GM18499 (cell line): ENCODE measurements at regions not wholly inside any gene's neighbourhood (a gene's known extent, or its start where the extent isn't known, plus 50 kb on each side); places are given as distances from the start of the nearest gene placed in this dataset.
A peak's percentile ranks its signal among the peaks of the same experiment; 100 is the strongest.

ENCODE experiments used
- ATAC-seq: cut with Tn5 transposase; IDR thresholded peaks from one replicate; pipeline ENCODE4 v1.9.1; 2021; ENCODE audit warnings: moderate number of reproducible peaks; ENCODE audit not compliant: insufficient read depth, unreplicated experiment

DNA sequence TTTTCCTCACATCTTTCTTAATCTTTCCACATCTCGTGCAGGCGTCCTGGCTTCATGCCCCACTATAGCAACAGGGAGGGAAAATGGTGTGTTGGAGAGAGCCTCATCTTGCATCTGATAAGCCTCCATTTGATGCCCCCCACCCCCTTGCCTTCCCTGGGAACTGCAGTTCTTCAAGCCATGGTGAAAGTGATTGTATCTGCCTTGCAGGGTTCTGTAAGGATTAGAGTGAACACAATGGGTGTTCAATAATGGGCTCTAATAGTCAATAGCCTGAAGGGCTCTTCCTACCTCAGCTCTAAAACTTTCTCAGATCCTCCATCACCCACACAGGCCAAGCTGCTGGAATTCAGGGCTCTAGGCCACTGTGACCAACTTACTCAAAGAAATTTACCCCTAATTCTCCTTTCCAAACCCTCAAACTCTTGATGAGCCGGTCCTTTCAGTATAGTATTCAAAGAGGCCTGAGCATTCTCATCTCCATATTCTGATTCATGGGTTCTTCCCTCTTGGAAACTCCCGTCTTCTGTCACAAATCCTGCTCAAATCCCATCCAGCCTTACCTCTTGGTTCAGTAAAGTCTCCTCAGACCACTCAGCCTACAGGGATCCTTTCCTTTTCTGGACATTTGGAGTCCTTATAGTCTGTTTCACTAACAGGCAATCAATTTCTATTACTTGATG, 128.3 kb upstream of the TRIM2 start:
- no peak for ATAC-seq

GRCh38 chr4:153076861-153077260, 127.4 kb upstream of the TRIM2 start:
- ATAC-seq: no peak

DNA sequence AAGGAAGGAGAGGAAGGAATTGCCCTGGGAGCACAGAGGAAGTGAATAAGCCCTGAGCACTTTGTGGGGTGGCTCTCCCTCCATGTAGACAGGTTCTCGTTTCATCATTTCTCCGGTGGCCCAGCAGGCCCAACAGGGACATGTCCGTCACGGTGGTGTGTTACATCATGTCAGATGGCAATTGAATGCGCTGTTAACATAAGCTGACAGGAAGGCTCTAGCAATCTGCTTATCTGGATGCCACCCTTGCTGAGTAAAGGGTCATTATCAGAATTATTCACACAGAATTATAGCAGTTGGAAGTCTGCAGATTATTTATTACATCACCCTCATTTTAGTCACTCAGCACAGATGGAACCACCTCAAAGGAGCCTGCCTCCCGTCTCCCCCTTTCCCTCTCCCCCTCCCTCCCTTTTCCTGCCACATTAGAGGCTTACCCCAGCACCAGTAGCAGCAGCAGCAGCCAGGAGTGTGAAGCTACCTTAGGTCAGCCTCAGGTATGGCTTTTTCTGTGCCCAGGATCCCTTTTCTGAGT, 124.3 kb upstream of the TRIM2 start:
- no peak for ATAC-seq

- no peak for ATAC-seq
These were observed 123.2 kb upstream of the TRIM2 start for GRCh38 chr4:153081006-153081580.

DNA sequence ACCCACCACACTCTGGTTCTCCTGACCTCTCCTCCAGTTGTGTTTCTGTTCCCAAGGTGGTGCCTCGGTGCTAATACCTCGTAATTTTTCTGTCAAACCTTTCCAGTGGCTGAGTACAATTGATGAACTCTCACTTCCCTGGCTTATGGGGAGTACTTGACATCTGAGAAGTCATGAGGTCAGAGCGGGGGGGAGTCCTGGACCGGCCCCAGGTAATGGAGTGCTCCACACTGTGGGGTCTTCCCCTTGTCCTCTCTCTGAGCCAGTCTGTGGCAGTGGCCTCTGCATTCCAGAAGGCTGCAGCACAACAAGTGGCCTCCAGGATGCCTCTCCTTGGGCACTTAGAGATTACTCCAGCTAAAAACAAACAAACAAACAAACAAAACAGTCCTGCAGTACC, 122.5 kb upstream of the TRIM2 start:
- no peak for ATAC-seq

- no peak for ATAC-seq
These were observed 121.6 kb upstream of the TRIM2 start for GRCh38 chr4:153082322-153083301.

- ATAC-seq: no peak
These were observed 120.7 kb upstream of the TRIM2 start for GRCh38 chr4:153083447-153083947.

GRCh38 chr4:153084224-153084979, 119.8 kb upstream of the TRIM2 start:
- ATAC-seq: no peak

GRCh38 chr4:153084980-153085630, 119.1 kb upstream of the TRIM2 start:
- peak; percentile 49 for ATAC-seq

- no peak for ATAC-seq
These were observed 116.5 kb upstream of the TRIM2 start for GRCh38 chr4:153087671-153088194.

DNA sequence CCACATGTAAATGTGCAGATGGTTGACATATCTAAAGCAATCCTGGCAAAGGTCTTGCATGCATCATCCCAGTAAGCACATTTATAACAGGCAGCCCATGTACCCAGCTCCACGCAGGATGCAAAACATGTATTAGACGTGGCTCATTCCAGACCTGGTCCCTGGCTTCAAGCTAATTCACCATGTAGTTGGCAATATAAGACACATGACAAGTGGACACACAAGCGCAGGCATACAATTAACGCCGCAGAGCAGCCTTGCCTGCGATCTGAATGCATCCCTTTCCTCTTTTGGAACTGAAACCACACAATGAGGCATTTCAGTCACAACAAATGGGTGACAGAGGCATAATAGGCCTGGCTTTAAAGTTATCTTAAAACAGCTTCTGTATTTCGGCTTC, 114.5 kb upstream of the TRIM2 start:
- no peak for ATAC-seq

- ATAC-seq: no peak
These were observed 114.1 kb upstream of the TRIM2 start for GRCh38 chr4:153090181-153090580.

DNA sequence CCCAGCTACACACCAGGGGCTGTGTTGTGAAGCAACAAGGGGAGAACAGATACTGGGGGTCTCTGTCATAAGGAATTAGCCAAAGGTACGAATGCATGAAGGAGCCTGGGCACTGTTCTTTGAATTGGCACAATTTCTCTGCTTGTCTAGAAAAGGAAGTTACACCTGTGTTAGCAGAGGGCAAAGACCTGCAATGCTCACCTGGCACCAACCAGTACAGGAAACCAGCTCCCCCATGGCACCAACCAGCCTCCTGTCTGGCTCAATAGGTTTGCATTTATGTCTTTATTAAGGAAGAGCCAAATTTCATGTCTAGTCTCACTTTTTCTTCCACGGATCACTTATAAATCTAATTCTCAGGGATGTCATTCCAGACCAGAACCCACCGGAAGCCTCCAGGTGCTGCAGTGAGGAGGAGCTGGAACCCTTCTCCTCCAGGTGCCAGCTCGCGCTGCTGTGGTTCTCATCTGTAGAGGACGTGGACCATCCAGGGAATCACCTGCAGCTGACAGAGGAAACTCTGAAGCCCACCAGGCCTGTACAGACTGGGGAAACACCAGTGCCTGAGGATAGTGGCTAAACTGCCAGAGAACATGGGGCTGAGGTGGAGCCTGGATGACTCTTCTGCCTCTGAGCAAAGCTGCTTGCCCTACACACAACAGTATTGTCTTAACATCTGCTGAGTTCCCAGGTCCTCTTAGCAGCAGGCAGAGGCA, 113.4 kb upstream of the TRIM2 start:
- no peak for ATAC-seq

DNA sequence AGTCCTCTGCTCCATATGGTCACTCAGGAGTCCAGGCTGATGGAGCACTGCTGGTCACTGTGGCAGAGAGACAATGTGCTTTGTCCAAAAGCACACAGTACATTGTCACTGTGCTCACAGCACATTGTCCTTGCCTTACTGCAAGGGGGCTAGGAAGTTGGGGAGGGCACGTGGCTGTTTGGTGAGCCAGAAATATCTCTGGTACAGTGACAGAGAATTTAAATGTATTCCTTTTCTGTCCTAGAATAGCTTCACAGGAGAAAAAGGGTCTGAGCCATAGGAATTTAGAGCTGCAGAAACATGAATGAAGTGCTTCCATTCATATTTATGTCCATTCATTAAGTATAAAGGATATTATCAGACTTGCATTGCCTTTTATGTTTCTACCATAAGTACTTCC, 110.8 kb upstream of the TRIM2 start:
- no peak for ATAC-seq

DNA sequence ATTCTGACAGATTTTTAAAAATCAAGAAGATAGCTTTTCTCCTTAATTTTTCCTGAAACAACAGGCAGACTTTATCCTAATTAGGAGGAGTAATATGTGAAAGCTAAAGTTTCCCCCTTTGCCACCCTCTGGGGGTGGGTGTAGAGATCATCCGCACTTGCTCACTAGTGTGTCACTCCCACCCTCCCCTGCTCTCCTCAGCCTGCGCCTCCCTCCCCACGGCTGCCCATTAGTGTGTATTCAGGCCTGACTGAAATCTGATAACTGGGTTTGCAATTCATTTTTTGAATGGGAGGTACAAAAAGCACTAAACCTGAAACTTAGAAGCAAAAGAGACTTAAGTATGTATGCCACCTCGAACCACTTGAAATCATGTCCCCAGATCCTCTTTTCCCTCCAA, 110.4 kb upstream of the TRIM2 start:
- ATAC-seq: no peak

GRCh38 chr4:153094435-153094834, 109.8 kb upstream of the TRIM2 start:
- no peak for ATAC-seq

DNA sequence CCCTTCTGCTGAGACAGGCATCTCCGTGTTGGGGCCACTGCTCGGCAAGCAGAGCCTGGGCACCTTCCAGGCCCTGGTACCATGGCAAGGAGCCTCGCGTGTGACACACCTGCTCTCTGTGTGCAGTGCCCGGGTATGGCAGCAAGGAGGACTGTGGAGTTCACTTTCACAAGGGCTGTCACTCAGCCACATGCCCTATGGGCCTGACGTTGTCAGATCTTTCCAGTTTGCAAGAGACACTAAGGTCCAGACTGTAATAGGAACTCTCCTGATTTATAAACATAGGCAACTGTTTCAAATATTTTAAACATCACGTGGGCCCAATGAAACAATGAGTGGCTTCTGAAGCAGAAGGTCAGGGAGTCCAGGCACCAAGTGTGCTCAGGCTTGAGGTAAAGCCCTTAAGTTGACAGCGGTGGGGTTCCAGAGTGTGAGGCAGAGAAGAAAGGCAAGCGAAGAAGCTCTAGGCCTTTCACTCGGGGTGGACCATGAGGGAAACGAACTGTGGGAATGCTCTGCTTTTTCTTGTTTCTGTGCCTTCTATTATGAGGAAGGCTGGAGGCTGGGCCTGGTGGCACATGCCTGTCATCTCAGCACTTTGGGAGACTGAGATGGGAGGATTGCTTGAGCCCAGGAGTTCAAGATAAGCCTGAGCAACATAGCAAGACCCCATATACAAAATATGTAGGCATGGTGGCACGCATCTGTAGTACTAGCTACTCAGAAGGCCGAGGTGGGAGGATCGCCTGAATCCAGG, 108.6 kb upstream of the TRIM2 start:
- ATAC-seq: no peak

GRCh38 chr4:153096344-153096743, 107.9 kb upstream of the TRIM2 start:
- ATAC-seq: no peak
